Calu3 (cell line): ENCODE measurements at regions not wholly inside any gene's neighbourhood (a gene's known extent, or its start where the extent isn't known, plus 50 kb on each side); places are given as distances from the start of the nearest gene placed in this dataset.

Experiments used
- BruUV-seq: library from RNA; stranded (reverse); fragments of 400-500 nt; replicated peaks from 2 replicates; lab custom pipeline; 2021; lab: Mats Ljungman, UMichigan
- CTCF ChIA-PET: fragments of 300-600 bp; sonication (Branson Sonifier 250); formaldehyde crosslinking; loops from one replicate; lab custom pipeline; 2022; ENCODE audit warnings: antibody characterized with exemption; lab: Charles Lee
- DNase-seq: peaks from one replicate; pipeline ENCODE4 v3.0.0; 2022
- H3K27ac Mint-ChIP-seq: one replicate; pipeline ENCODE4 v1.8.0; 2022; ENCODE audit warnings: mixed read lengths; ENCODE audit not compliant: unreplicated experiment
- H3K27me3 Mint-ChIP-seq: one replicate; pipeline ENCODE4 v1.8.0; 2022; ENCODE audit warnings: mixed read lengths; ENCODE audit not compliant: unreplicated experiment
- H3K36me3 Mint-ChIP-seq: one replicate; pipeline ENCODE4 v1.8.0; 2022; ENCODE audit warnings: mild to moderate bottlenecking, moderate library complexity, mixed read lengths; ENCODE audit not compliant: insufficient read depth, unreplicated experiment
- H3K4me1 Mint-ChIP-seq: one replicate; pipeline ENCODE4 v1.8.0; 2022; ENCODE audit warnings: mild to moderate bottlenecking, low read depth, mixed read lengths; ENCODE audit not compliant: unreplicated experiment
- H3K4me3 Mint-ChIP-seq: one replicate; pipeline ENCODE4 v1.8.0; 2022; ENCODE audit warnings: mild to moderate bottlenecking, low read depth, moderate library complexity, mixed read lengths; ENCODE audit not compliant: unreplicated experiment
- H3K9me3 Mint-ChIP-seq: one replicate; pipeline ENCODE4 v1.8.0; 2022; ENCODE audit warnings: low read depth, mixed read lengths; ENCODE audit not compliant: unreplicated experiment
- CTCF ChIP-seq: fragments of 200-600 bp; IDR thresholded peaks from one replicate; pipeline ENCODE4 v1.8.0; 2022; ENCODE audit warnings: antibody characterized with exemption; ENCODE audit not compliant: unreplicated experiment
- intact Hi-C: fragments of 100-400 bp; cut with micrococcal nuclease; formaldehyde crosslinking; loops from one replicate; pipeline ENCODE4 v1.10.0; 2022; ENCODE audit not compliant: unreplicated experiment

- Mint-ChIP-seq H3K9me3 (no peaks in the 10 kb centered on the region), H3K4me3 (no peak overlapping the region), H3K27me3 (peaks cover 4% of the 10 kb centered on the region), H3K27ac (no peak overlapping the region), H3K4me1 (no peaks in the 10 kb centered on the region), H3K36me3 (no peaks in the 10 kb centered on the region)
- CTCF ChIA-PET = no interaction called here
- no peak for DNase-seq
- intact Hi-C loops = no loop called here
- BruUV-seq = no TSS peak
- no peak for TF ChIP-seq CTCF
These were observed 340.6 kb downstream of the GXYLT1 start for GRCh38 chr12:41804026-41804425.

GRCh38 chr12:41802803-41803202 lies 341.9 kb downstream of the GXYLT1 start:
- no TSS peak for BruUV-seq
- intact Hi-C loops = no loop called here
- no peak overlapping the region for H3K4me3 Mint-ChIP-seq
- no peaks in the 10 kb centered on the region for H3K9me3 Mint-ChIP-seq
- no peak for DNase-seq
- no peaks in the 10 kb centered on the region for H3K27me3 Mint-ChIP-seq
- H3K36me3 Mint-ChIP-seq = no peaks in the 10 kb centered on the region
- H3K4me1 Mint-ChIP-seq = no peaks in the 10 kb centered on the region
- CTCF ChIA-PET = no interaction called here
- no peak overlapping the region for H3K27ac Mint-ChIP-seq
- no peak for TF ChIP-seq CTCF

GRCh38 chr12:41801261-41801660 lies 343.4 kb downstream of the GXYLT1 start:
- Mint-ChIP-seq H3K9me3 (no peaks in the 10 kb centered on the region), H3K4me1 (no peaks in the 10 kb centered on the region), H3K4me3 (no peak overlapping the region), H3K27ac (no peak overlapping the region), H3K36me3 (no peaks in the 10 kb centered on the region), H3K27me3 (no peaks in the 10 kb centered on the region)
- TF ChIP-seq CTCF = no peak
- no TSS peak for BruUV-seq
- intact Hi-C loops = no loop called here
- no peak for DNase-seq
- CTCF ChIA-PET = no interaction called here

GRCh38 chr12:41799671-41800070 lies 345.0 kb downstream of the GXYLT1 start:
- TF ChIP-seq CTCF = no peak
- no peak for DNase-seq
- CTCF ChIA-PET = no interaction called here
- no peaks in the 10 kb centered on the region for H3K36me3 Mint-ChIP-seq
- no TSS peak for BruUV-seq
- H3K9me3 Mint-ChIP-seq = no peaks in the 10 kb centered on the region
- no peak overlapping the region for H3K27ac Mint-ChIP-seq
- intact Hi-C loops = no loop called here
- H3K27me3 Mint-ChIP-seq = no peaks in the 10 kb centered on the region
- H3K4me1 Mint-ChIP-seq = no peaks in the 10 kb centered on the region
- H3K4me3 Mint-ChIP-seq = no peak overlapping the region
